K562 (cell line): ENCODE measurements at regions not wholly inside any gene's neighbourhood (a gene's known extent, or its start where the extent isn't known, plus 50 kb on each side); places are given as distances from the start of the nearest gene placed in this dataset.
A peak's percentile ranks its signal among the peaks of the same experiment; 100 is the strongest.

Experiments
- ATAC-seq: fragments of 200-7000 bp; cut with Tn5 transposase; 3 replicates; pipeline ENCODE4 v1.9.1; 2020; ENCODE audit warnings: moderate library complexity
- BruUV-seq: library from RNA; stranded (reverse); fragments of 400-500 nt; replicated peaks from 2 replicates; lab custom pipeline; 2021; lab: Mats Ljungman, UMichigan
- CTCF ChIA-PET: fragments of 300-600 bp; formaldehyde crosslinking; extraction: SDS; loops from one replicate; lab custom pipeline; 2021; ENCODE audit warnings: low intra/inter-chr PET ratio; lab: Yijun Ruan, JAX
- POLR2A ChIA-PET: fragments of 300-600, 350-650 bp; sonication (Branson Sonifier 250); formaldehyde crosslinking; extraction: SDS; loops from one replicate; lab custom pipeline; 2021; ENCODE audit warnings: antibody characterized with exemption, inconsistent platforms; lab: Yijun Ruan, JAX
- DNase-seq, 4 experiments: peaks; one replicate each; pipeline versions ENCODE4 v3.0.0 to v3.0.0-alpha.2; 2011 to 2018; ENCODE audit warnings: low spot score in 3 of 4, mixed read lengths in 3 of 4; ENCODE audit errors: extremely low read depth in 1 of 4
- FAIRE-seq: peaks from 2 replicates; lab custom pipeline; 2011; peaks lifted over from hg19 to GRCh38; lab: Jason Lieb, UNC
- H2AFZ ChIP-seq: 2 replicates; pipeline ENCODE4 v1.6.0; 2011; ENCODE audit warnings: low read depth, low read length, control low read depth, inconsistent platforms
- H3K27ac ChIP-seq: fragments of 200-600 bp; 3 replicates; pipeline ENCODE4 v1.8.0; 2011; ENCODE audit warnings: low read depth, mild to moderate bottlenecking, control low read depth, inconsistent platforms, low read length, moderate library complexity, mixed read lengths; ENCODE audit errors: extremely low read depth
- H3K27me3 ChIP-seq, 2 experiments: fragments of 300-600 bp in 1 of 2; 2 replicates in 1 of 2; 3 replicates in 1 of 2; pipeline versions ENCODE4 v1.6.0 to v1.8.0; 2011; ENCODE audit warnings: inconsistent platforms in 2 of 2, low read length in 2 of 2, mild to moderate bottlenecking in 1 of 2, mixed read lengths in 1 of 2, moderate library complexity in 1 of 2; ENCODE audit not compliant: control insufficient read depth in 2 of 2, insufficient read depth in 2 of 2
- H3K36me3 ChIP-seq: fragments of 300-600 bp; 3 replicates; pipeline ENCODE4 v1.8.0; 2011; ENCODE audit warnings: mild to moderate bottlenecking, low read length, inconsistent platforms; ENCODE audit not compliant: control insufficient read depth, insufficient read depth
- H3K4me1 ChIP-seq, 2 experiments: fragments of 200-600 bp in 1 of 2; replicated peaks in 1 of 2; 2 replicates in 1 of 2; 3 replicates in 1 of 2; pipeline versions ENCODE4 v1.5.1 to v1.8.0; 2011; ENCODE audit warnings: inconsistent platforms in 2 of 2, low read length in 2 of 2, mild to moderate bottlenecking in 1 of 2, mixed read lengths in 1 of 2, moderate library complexity in 1 of 2; ENCODE audit not compliant: control insufficient read depth in 2 of 2, insufficient read depth in 2 of 2
- H3K4me2 ChIP-seq: 2 replicates; pipeline ENCODE4 v1.6.1; 2011; ENCODE audit warnings: low read length, control low read depth, inconsistent platforms, mixed read lengths; ENCODE audit not compliant: insufficient read depth
- H3K4me3 ChIP-seq: fragments of 200-600 bp; sonication (generic), shearing (Covaris generic); 2 replicates; pipeline ENCODE4 v1.5.1; 2016; ENCODE audit warnings: control low read depth, inconsistent platforms
- H3K79me2 ChIP-seq: fragments of 200-600 bp; 3 replicates; pipeline ENCODE4 v1.8.0; 2011; ENCODE audit warnings: low read length, inconsistent platforms; ENCODE audit not compliant: control insufficient read depth, insufficient read depth
- H3K9ac ChIP-seq, 2 experiments: 2 replicates each; pipeline versions ENCODE4 v1.6.0 to v1.6.1; 2011; ENCODE audit warnings: low read depth in 2 of 2, low read length in 2 of 2, control low read depth in 1 of 2, inconsistent platforms in 1 of 2, mild to moderate bottlenecking in 1 of 2, mixed read lengths in 1 of 2; ENCODE audit not compliant: insufficient read depth in 1 of 2
- H3K9me1 ChIP-seq: one replicate; pipeline ENCODE4 v1.6.0; 2011; ENCODE audit warnings: inconsistent platforms, mild to moderate bottlenecking, low read length, moderate library complexity; ENCODE audit not compliant: control insufficient read depth, insufficient read depth
- H3K9me3 ChIP-seq: replicated peaks from 2 replicates; pipeline ENCODE4 v1.5.1; 2011; ENCODE audit warnings: low read depth, low read length, inconsistent platforms; ENCODE audit not compliant: control insufficient read depth, insufficient read depth
- H4K20me1 ChIP-seq: replicated peaks from 2 replicates; pipeline ENCODE4 v1.6.1; 2011; ENCODE audit warnings: low read length, inconsistent platforms, mixed read lengths; ENCODE audit not compliant: control insufficient read depth, insufficient read depth
- ADNP ChIP-seq: fragments of 200-800 bp; sonication (Bioruptor generic); IDR thresholded peaks from 2 replicates; pipeline ENCODE4 v1.6.1; 2016; ENCODE audit warnings: missing genetic modification characterization, missing compliant biosample characterization
- DEAF1 ChIP-seq: fragments of 450-650 bp; formaldehyde crosslinking; IDR thresholded peaks from 2 replicates; pipeline ENCODE4 v1.4.0; 2020; ENCODE audit warnings: mild to moderate bottlenecking, moderate library complexity
- DIDO1 ChIP-seq: fragments of 450-650 bp; IDR thresholded peaks from 2 replicates; pipeline ENCODE4 v1.6.1; 2016; ENCODE audit warnings: low read depth, missing biosample characterization, missing genetic modification characterization
- E2F6 ChIP-seq, 2 experiments: IDR thresholded peaks; 2 replicates each; pipeline ENCODE4 v1.6.1; 2011; ENCODE audit warnings: borderline replicate concordance in 1 of 2, control low read depth in 1 of 2, low read depth in 1 of 2, low read length in 1 of 2, mild to moderate bottlenecking in 1 of 2, mixed read lengths in 1 of 2, moderate library complexity in 1 of 2; ENCODE audit not compliant: insufficient read depth in 1 of 2, insufficient read length in 1 of 2, poor library complexity in 1 of 2, severe bottlenecking in 1 of 2; ENCODE audit errors: extremely low read depth in 1 of 2
- E2F8 ChIP-seq: fragments of 450-650 bp; IDR thresholded peaks from 2 replicates; pipeline ENCODE4 v1.7.1; 2018; ENCODE audit warnings: mild to moderate bottlenecking, low read depth; ENCODE audit not compliant: partially characterized antibody
- MECOM ChIP-seq: fragments of 250-450 bp; sonication (Bioruptor Pico); IDR thresholded peaks from 2 replicates; pipeline ENCODE4 v1.8.0; 2022; ENCODE audit warnings: inconsistent platforms
- MYC ChIP-seq, 2 experiments: fragments of 250-450 bp in 1 of 2; sonication (Bioruptor Pico) in 1 of 2; IDR thresholded peaks; 2 replicates each; pipeline versions ENCODE4 v1.5.1 to v1.6.1; 2012 to 2021; ENCODE audit warnings: low read depth in 2 of 2, borderline replicate concordance in 1 of 2, improper control_type of control experiment in 1 of 2, low read length in 1 of 2, mild to moderate bottlenecking in 1 of 2, moderate library complexity in 1 of 2
- NBN ChIP-seq: fragments of 450-650 bp; IDR thresholded peaks from 2 replicates; pipeline ENCODE4 v1.6.1; 2016; ENCODE audit warnings: low read depth, mild to moderate bottlenecking
- NFATC3 ChIP-seq: fragments of 450-650 bp; IDR thresholded peaks from 2 replicates; pipeline ENCODE4 v1.6.1; 2017; ENCODE audit warnings: mild to moderate bottlenecking
- PML ChIP-seq: IDR thresholded peaks from 2 replicates; pipeline ENCODE4 v1.6.1; 2012; ENCODE audit warnings: low read length, inconsistent platforms
- POLR2AphosphoS5 ChIP-seq: IDR thresholded peaks from 2 replicates; pipeline ENCODE4 v1.6.1; 2011; ENCODE audit warnings: mild to moderate bottlenecking, low read depth, low read length, moderate library complexity; ENCODE audit not compliant: control insufficient read depth, insufficient read depth
- SMC3 ChIP-seq: conservative IDR thresholded peaks from 2 replicates; pipeline ENCODE4 v1.6.1; 2011; ENCODE audit warnings: low read depth, low read length, improper control_type of control experiment; ENCODE audit not compliant: insufficient read depth
- XRCC5 ChIP-seq: fragments of 200-400 bp; formaldehyde crosslinking; IDR thresholded peaks from 2 replicates; pipeline ENCODE4 v1.6.1; 2017; ENCODE audit warnings: low read depth, mild to moderate bottlenecking, low read length
- ZFP36 ChIP-seq: fragments of 150-350 bp; IDR thresholded peaks from 2 replicates; pipeline ENCODE4 v1.6.1; 2018; ENCODE audit warnings: low read length, low read depth; ENCODE audit not compliant: partially characterized antibody
- WGBS: fragments of 100-300 bp; shearing (Covaris generic); methylation state at CpG from one replicate; pipeline ENCODE4 v1.1.6; 2016; ENCODE audit warnings: low coverage, mixed read lengths; ENCODE audit not compliant: insufficient coverage; ENCODE audit errors: missing lambda C conversion rate; 5-methylcytosine and 5-hydroxymethylcytosine counted together
- in situ Hi-C: fragments of 300-500 bp; cut with MboI; formaldehyde crosslinking; loops from 4 replicates; pipeline ENCODE4 v1.15.0; 2018; ENCODE audit warnings: inconsistent platforms, mixed read lengths
- intact Hi-C: fragments of 100-400 bp; cut with micrococcal nuclease; formaldehyde crosslinking; loops from 2 replicates; pipeline ENCODE4 v1.14.2; 2022

- in situ Hi-C loops: loop anchor here (10.0 kb wide), 1 partner anchor 214 kb away; no protein-coding TSS in a partner anchor
- no peaks in the 10 kb centered on the region for H3K9me1 ChIP-seq
- POLR2A ChIA-PET: interaction anchor here (0.5 kb wide), 1 partner anchor 117 kb away, joined by 3 read pairs; no protein-coding TSS in a partner anchor
- H3K27ac ChIP-seq: no peak overlapping the region
- peak; percentile 81 to 89 (median 86) for DNase-seq
- H3K9ac ChIP-seq: peak overlapping the region in 1 of 2 experiments; percentile 57; a peak in 1 of 4 replicates
- H3K36me3 ChIP-seq: no peaks in the 10 kb centered on the region
- intact Hi-C loops: loop anchor here (1.0 kb wide), 3 partner anchors 151 to 257 kb away; no protein-coding TSS in a partner anchor
- no TSS peak for BruUV-seq
- CTCF ChIA-PET: interaction anchor here (0.6 to 1.9 kb wide), 7 partner anchors 11 to 418 kb away, joined by 3 to 7 read pairs (median 4); no protein-coding TSS in a partner anchor
- peak overlapping the region; percentile 52 for H2AFZ ChIP-seq
- no peaks in the 10 kb centered on the region for H4K20me1 ChIP-seq
- peak; percentile 97 for FAIRE-seq
- H3K4me1 ChIP-seq: no peaks in the 10 kb centered on the region
- H3K9me3 ChIP-seq: no peaks in the 10 kb centered on the region
- peaks cover 5 to 16% of the 10 kb centered on the region in 2 experiments; a peak in 2 of 5 replicates for H3K27me3 ChIP-seq
- H3K4me2 ChIP-seq: peak overlapping the region; percentile 29
- H3K4me3 ChIP-seq: no peak overlapping the region
- peak; percentile 93 for ATAC-seq
- 15% methylated on average over 31 of the region's 31 CpGs for WGBS
- H3K79me2 ChIP-seq: no peaks in the 10 kb centered on the region
- 0 out of 2 replicates have a peak, but pooled peaks have one; percentile 25 for TF ChIP-seq NBN
- peak; percentile 43; the same call in 1 of the 2 replicates for TF ChIP-seq XRCC5
- peak; percentile 50; the same call in 1 of the 2 replicates for TF ChIP-seq MYC (IDR thresholded peaks at IDR 0.05; ENCODE audit: low read depth, low read length)
- TF ChIP-seq MYC (CRISPR knock-in tag; IDR thresholded peaks at IDR 0.05; ENCODE audit: borderline replicate concordance, low read depth): no peak
- no peak for TF ChIP-seq ADNP (tag)
- TF ChIP-seq E2F6 (IDR thresholded peaks at IDR 0.05; ENCODE audit: borderline replicate concordance in 1 of 2, extremely low read depth in 1 of 2, insufficient read depth in 1 of 2, insufficient read length in 1 of 2, low read depth in 1 of 2, low read length in 1 of 2, poor library complexity in 1 of 2, severe bottlenecking in 1 of 2): peak in 1 of 2 experiments; percentile 49
- no peak for TF ChIP-seq NFATC3
- TF ChIP-seq DIDO1 (tag): no peak
- TF ChIP-seq POLR2AphosphoS5: peak; percentile 57; the same call in 1 of the 2 replicates
- TF ChIP-seq E2F8: no peak
- no peak for TF ChIP-seq PML
- TF ChIP-seq SMC3: peak; percentile 87
- TF ChIP-seq ZFP36: peak; percentile 10
- TF ChIP-seq DEAF1: peak; percentile 61; the same call in 1 of the 2 replicates
- TF ChIP-seq MECOM (CRISPR knock-in tag): no peak
These were observed 92.1 kb upstream of the CD53 start for GRCh38 chr1:110780600-110781484.
